SH-SY5Y (cell line): ENCODE measurements at regions not wholly inside any gene's neighbourhood (a gene's known extent, or its start where the extent isn't known, plus 50 kb on each side); places are given as distances from the start of the nearest gene placed in this dataset.

ENCODE experiments used
- GATA2 ChIP-seq: IDR thresholded peaks from 2 replicates; pipeline ENCODE4 v1.6.1; 2011; ENCODE audit warnings: mild to moderate bottlenecking, low read depth, low read length
- GATA3 ChIP-seq: IDR thresholded peaks from 2 replicates; pipeline ENCODE4 v1.6.1; 2011; ENCODE audit warnings: low read depth, mild to moderate bottlenecking, low read length, moderate library complexity

DNA sequence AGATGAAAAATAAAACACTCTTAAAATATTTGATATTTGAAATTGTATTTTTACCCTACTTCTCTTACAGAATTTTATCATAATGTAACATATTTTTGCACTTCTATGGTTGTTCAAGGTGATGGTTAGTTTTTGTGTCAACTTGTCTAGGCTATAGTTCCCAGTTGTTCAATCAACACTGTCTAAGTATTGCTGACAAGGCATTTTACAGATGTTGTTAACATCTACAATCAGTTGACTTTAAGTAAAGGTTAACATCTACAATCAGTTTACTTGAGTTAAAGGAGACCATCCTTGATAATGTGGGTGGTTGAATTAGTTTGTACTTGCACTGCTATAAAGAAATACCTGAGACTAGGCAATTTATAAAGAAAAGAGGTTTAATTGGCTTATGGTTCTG is 206.5 kb downstream of the AEBP2 start:
- TF ChIP-seq GATA2 (no peak), GATA3 (no peak)

GRCh38 chr12:19646599-19646998 is 207.3 kb downstream of the AEBP2 start:
- no peak for TF ChIP-seq GATA2
- no peak for TF ChIP-seq GATA3

GRCh38 chr12:19647806-19648556 is 208.7 kb downstream of the AEBP2 start:
- no peak for TF ChIP-seq GATA2

GRCh38 chr12:19648591-19648990 is 209.3 kb downstream of the AEBP2 start:
- TF ChIP-seq GATA3 = no peak
- no peak for TF ChIP-seq GATA2

DNA sequence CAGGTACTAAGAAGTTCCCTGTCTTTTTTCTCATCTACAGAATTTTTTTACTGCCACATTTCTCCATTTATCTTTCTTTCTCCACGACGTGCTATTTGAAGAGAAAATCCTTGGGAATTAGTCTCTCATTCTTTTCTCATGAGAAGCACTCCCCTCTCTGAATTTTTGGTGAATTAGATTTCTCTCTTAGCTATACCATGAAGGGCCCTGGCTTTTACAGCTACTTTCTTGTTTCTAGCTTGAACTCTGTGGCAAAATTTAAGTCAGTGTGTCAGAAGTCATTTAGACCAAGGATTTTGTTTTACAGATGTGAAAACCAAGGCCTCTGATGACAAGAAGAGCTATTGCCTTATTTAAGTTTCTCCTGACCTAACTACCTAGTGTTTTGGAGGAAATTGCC is 213.1 kb downstream of the AEBP2 start:
- TF ChIP-seq GATA2 (no peak), GATA3 (no peak)

DNA sequence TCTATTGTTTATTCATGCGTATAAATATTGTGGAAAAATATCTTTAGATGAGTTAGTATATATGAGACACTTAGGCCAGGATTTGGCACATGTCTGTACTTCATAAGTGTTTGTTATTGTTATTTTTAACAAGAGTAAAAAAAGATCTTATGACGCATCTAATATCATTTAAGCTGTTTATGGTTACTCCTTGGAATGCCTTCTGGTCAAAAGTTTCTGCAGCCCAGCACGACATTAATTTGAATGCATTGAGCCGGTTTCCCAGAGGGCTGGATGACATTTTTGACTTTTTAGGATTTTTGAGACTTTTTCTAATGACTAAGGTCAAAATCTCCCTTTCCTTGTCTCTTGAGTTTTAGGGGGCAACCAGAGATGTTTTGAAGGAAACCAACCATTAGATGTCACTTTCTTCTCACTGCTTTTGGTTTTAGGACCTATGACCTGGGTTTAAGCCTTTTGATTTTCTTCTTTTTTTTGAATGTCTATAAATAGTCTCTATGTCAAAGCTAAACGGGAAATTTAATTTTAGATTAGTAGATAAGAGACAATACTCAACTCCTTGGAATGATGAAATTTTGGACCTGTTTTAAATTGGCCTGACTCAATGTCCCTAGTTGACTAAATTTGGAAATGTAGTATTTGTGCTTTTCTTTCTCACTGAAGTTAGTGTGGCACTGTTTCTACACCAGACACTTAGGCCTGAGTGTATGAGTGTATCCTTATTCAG is 215.5 kb downstream of the AEBP2 start:
- TF ChIP-seq GATA2 (no peak), GATA3 (no peak)

DNA sequence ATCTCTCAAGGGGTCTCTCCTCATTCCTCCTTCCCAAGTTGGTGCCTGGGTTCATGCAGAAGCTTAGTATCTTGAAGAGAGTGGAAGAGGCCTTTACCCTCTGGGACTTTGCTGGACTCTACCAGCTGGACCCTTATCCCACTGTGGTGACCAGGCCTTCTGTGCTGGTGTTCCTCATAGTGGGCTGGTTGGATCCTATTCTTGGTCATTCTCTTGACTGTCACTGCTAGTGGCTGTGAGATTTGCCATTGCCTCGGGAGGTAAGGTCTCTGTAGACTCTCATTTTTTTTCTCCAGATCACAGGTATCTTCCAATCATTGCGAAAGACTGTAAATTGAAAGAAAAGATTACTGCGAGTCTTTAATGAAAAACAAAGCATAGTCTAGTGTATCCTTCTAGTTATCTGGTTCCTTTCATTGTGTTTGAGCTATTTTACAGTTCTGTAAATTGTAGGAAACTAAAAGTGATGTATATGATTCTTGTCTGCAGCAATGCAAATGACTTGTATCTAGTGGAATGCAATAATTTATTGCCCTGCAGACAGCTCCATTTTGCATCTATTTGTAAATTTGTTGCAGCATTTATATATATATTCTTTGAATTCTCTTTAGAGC is 217.9 kb downstream of the AEBP2 start:
- TF ChIP-seq GATA3 (no peak), GATA2 (no peak)

GRCh38 chr12:19657732-19658130 is 218.4 kb downstream of the AEBP2 start:
- TF ChIP-seq GATA3 = no peak
- TF ChIP-seq GATA2 = no peak

GRCh38 chr12:19659086-19659485 is 219.8 kb downstream of the AEBP2 start:
- TF ChIP-seq GATA2 = no peak
- TF ChIP-seq GATA3 = no peak

DNA sequence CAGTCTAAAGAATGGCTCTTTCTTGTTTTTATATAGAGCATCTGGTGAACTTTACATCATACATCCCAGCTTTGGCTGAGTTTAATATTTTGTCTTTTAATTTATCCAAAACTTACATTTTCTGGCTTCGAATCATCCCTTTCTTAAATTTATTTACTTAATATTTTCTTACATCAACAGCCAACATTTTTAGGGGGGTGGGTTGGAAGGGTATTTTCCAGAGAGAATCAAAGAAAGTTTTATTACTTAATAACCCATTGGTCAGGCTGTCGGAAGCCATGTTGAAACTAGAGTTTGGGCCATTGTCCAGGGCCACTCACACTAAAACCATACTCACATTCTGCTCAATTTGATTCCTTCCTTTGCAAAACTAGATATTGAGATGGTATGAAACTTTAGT is 220.2 kb downstream of the AEBP2 start:
- TF ChIP-seq GATA2 = no peak

- TF ChIP-seq GATA3 = no peak
- TF ChIP-seq GATA2 = no peak
Measured at GRCh38 chr12:19665121-19665900, 226.0 kb downstream of the AEBP2 start.

DNA sequence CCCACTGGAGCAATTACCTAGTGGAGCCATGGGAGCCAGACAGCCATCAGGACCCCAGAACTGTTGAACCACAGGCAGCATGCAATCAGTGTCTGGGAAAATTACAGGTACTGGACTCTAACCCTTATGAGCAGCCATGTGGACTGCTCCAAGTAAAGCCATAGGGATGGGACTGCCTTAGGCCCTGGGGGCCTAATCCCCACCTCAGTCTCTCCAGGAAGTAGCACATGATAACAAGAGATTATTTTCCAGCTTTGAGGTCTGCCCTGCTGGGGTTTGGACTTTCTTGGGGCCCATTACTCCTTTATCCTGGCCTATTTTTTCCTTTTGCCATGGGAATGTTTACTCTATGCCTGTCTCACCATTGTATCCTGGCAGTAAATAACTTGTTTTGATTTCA is 226.8 kb downstream of the AEBP2 start:
- TF ChIP-seq GATA2 = no peak
- no peak for TF ChIP-seq GATA3

DNA sequence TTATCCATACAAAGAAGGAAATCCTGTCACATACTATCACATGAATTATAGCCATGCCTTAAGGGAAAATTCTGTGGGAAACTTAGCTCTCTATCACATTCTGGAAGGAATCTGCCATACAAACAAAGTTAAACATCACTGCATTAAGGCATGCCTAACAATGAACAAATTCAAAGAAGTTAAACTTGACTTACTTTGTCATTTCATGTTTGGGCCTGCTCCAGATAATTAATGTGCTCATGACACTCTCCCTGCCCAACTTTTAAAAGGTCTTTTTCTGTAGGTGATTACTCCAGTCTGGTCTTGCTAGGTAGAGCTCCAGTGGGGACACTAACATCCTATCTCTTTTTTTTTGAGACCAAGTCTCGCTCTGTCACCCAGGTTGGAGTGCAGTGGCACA is 230.5 kb downstream of the AEBP2 start:
- no peak for TF ChIP-seq GATA2
- TF ChIP-seq GATA3 = no peak

DNA sequence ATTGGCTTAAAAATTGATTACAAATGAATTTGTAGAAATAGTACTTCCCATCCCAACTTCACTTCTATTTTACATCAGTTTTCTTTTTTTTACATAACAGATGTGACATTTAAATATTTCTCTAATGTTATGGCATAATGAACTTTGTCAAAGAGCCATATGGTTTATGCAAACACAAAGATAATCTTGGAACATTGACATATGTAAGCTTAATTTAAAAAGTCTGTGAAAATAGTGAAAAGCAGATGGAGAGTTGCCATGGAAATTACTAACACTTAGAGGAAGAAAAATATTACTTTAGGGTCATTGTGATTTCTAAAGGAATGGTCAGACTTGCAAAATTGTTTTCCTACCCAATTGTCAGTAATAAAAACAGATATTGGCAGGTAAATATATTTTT is 232.4 kb downstream of the AEBP2 start:
- TF ChIP-seq GATA2 (no peak), GATA3 (peak; percentile 44; the same call in 1 of the 2 replicates)

DNA sequence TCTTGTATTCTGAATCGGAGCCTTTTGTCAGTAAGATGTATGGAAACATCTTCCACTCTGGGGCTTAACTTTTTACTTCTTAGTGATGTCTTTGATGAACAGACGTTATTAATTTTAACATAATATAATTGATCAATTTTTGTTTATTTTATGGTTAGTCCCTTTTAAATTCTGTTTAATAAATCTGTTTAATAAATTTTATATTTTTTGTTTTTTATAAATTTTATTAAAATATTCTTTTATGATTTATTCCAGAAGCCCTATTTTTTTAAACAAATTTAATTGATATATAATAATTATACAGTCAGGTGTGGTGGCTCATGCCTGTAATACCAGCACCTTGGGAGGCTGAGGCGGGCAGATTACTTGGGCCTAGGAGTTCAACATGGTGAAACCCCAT is 235.1 kb downstream of the AEBP2 start:
- TF ChIP-seq GATA2 = no peak
- TF ChIP-seq GATA3 = no peak
